MM.1S (cell line): ENCODE measurements at regions not wholly inside any gene's neighbourhood (a gene's known extent, or its start where the extent isn't known, plus 50 kb on each side); places are given as distances from the start of the nearest gene placed in this dataset.

ENCODE experiments used
- CTCF ChIP-seq: fragments of 300-600 bp; sonication (generic); IDR thresholded peaks from 2 replicates; pipeline ENCODE4 v1.5.1; 2016; ENCODE audit warnings: antibody characterized with exemption, low read length, mixed read lengths
- EZH2 ChIP-seq: fragments of 300-600 bp; sonication (generic); optimal IDR thresholded peaks from 2 replicates; pipeline ENCODE3; 2017; ENCODE audit warnings: low read depth, mild to moderate bottlenecking, antibody characterized with exemption, low read length, mixed read lengths

- TF ChIP-seq EZH2 = no peak
- no peak for TF ChIP-seq CTCF
Observed at GRCh38 chr1:112083487-112083886, 94.0 kb upstream of the KCND3 start.
